DOHH2 (cell line): ENCODE measurements at regions not wholly inside any gene's neighbourhood (a gene's known extent, or its start where the extent isn't known, plus 50 kb on each side); places are given as distances from the start of the nearest gene placed in this dataset.

Experiments
- H3F3A ChIP-seq: fragments of 200-600 bp; sonication (generic), shearing (Covaris generic); 2 replicates; pipeline ENCODE4 v1.6.0; 2016; ENCODE audit warnings: antibody characterized with exemption, mild to moderate bottlenecking; ENCODE audit not compliant: control insufficient read depth, insufficient read depth
- H3K27ac ChIP-seq: fragments of 200-600 bp; sonication (generic); 2 replicates; pipeline ENCODE4 v1.5.1; 2014; ENCODE audit warnings: low read depth, mild to moderate bottlenecking, low read length, moderate library complexity
- H3K27me3 ChIP-seq: fragments of 200-600 bp; sonication (generic); 2 replicates; pipeline ENCODE4 v1.6.1; 2014; ENCODE audit warnings: mild to moderate bottlenecking, low read length, mixed read lengths; ENCODE audit not compliant: control insufficient read depth
- H3K36me3 ChIP-seq: fragments of 200-600 bp; sonication (generic); 2 replicates; pipeline ENCODE4 v1.6.1; 2014; ENCODE audit warnings: mild to moderate bottlenecking, low read length, moderate library complexity, mixed read lengths; ENCODE audit not compliant: control insufficient read depth
- H3K4me1 ChIP-seq: fragments of 200-600 bp; sonication (generic); 2 replicates; pipeline ENCODE4 v1.6.1; 2014; ENCODE audit warnings: mild to moderate bottlenecking, low read length, mixed read lengths; ENCODE audit not compliant: control insufficient read depth
- H3K4me2 ChIP-seq: fragments of 200-600 bp; sonication (generic); 2 replicates; pipeline ENCODE4 v1.6.0; 2014; ENCODE audit warnings: mild to moderate bottlenecking, low read length, moderate library complexity
- H3K4me3 ChIP-seq: fragments of 200-600 bp; sonication (generic); 2 replicates; pipeline ENCODE4 v1.5.1; 2014; ENCODE audit warnings: mild to moderate bottlenecking, low read length, mixed read lengths
- H3K79me2 ChIP-seq: fragments of 200-600 bp; sonication (generic); 2 replicates; pipeline ENCODE4 v1.6.1; 2014; ENCODE audit warnings: mild to moderate bottlenecking, low read length, mixed read lengths; ENCODE audit not compliant: control insufficient read depth
- H3K9me2 ChIP-seq: fragments of 200-600 bp; sonication (generic); replicated peaks from 2 replicates; pipeline ENCODE4 v1.6.1; 2014; ENCODE audit warnings: mild to moderate bottlenecking, low read length, mixed read lengths; ENCODE audit not compliant: control insufficient read depth
- H3K9me3 ChIP-seq: fragments of 200-600 bp; sonication (generic); 2 replicates; pipeline ENCODE4 v1.6.1; 2014; ENCODE audit warnings: antibody characterized with exemption, low read length, mixed read lengths; ENCODE audit not compliant: control insufficient read depth, insufficient read depth
- H4K20me1 ChIP-seq: fragments of 200-600 bp; sonication (generic); 2 replicates; pipeline ENCODE4 v1.6.0; 2014; ENCODE audit warnings: low read depth, mild to moderate bottlenecking, antibody characterized with exemption, low read length, moderate library complexity; ENCODE audit not compliant: control insufficient read depth, insufficient read depth
- EZH2phosphoT487 ChIP-seq: fragments of 200-600 bp; sonication (generic); IDR thresholded peaks from 2 replicates; pipeline ENCODE4 v1.6.1; 2017; ENCODE audit warnings: borderline replicate concordance, mild to moderate bottlenecking, antibody characterized with exemption, low read length, moderate library complexity, mixed read lengths
- TF ChIP-seq, protein P1 (sequence below): fragments of 200-600 bp; sonication (generic); IDR thresholded peaks from one replicate; pipeline ENCODE4 v1.5.1; 2014; ENCODE audit warnings: antibody characterized with exemption, mild to moderate bottlenecking, low read depth, low read length; ENCODE audit not compliant: poor library complexity, severe bottlenecking

DNA sequence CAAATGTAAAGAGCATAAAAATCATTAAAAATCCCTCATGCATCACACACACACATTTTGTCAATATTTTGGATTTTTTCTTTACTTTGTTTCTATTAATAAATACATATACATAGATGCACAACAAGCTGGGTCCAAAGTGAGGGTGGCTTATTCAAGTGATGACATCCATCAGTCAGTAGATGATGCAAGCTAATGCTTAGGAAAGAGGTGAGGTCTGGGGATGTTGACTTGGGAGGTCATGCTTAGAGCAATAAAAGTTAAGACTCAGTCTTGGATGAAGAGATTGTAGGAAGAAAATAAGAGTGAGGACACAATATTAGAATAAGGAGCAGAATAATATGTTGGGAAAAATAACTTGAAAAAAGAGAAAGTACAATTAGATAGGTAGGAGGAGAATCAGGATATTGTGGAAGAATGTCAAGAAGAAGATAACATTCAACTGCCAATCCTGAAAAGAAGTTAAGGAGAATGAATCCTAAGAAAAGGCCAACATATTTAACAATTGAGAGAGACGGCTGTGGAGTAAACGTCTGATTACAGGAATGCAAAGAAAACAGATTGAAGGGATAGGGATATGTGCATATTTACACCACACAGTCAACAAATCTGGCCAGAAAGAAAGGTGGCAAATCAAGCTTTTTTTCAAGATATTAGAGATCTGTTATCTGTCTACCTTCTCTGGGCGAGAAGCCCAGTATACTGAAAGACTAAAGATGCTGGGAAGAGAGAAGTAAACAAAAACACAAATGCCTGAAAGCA lies 111.0 kb upstream of the TJP1 start:
- Histone ChIP-seq H3K9me2 (no peaks in the 10 kb centered on the region), H3K4me2 (no peak overlapping the region), H3K4me1 (no peaks in the 10 kb centered on the region), H3K4me3 (no peak overlapping the region), H3K36me3 (no peaks in the 10 kb centered on the region), H3K27ac (no peak overlapping the region), H3K9me3 (no peaks in the 10 kb centered on the region), H4K20me1 (no peaks in the 10 kb centered on the region), H3K79me2 (no peaks in the 10 kb centered on the region), H3K27me3 (peaks cover 3% of the 10 kb centered on the region; the same call in 1 of the 2 replicates), H3F3A (no peaks in the 10 kb centered on the region)
- TF ChIP-seq, protein P1, sequence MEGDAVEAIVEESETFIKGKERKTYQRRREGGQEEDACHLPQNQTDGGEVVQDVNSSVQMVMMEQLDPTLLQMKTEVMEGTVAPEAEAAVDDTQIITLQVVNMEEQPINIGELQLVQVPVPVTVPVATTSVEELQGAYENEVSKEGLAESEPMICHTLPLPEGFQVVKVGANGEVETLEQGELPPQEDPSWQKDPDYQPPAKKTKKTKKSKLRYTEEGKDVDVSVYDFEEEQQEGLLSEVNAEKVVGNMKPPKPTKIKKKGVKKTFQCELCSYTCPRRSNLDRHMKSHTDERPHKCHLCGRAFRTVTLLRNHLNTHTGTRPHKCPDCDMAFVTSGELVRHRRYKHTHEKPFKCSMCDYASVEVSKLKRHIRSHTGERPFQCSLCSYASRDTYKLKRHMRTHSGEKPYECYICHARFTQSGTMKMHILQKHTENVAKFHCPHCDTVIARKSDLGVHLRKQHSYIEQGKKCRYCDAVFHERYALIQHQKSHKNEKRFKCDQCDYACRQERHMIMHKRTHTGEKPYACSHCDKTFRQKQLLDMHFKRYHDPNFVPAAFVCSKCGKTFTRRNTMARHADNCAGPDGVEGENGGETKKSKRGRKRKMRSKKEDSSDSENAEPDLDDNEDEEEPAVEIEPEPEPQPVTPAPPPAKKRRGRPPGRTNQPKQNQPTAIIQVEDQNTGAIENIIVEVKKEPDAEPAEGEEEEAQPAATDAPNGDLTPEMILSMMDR, result no peak
- TF ChIP-seq EZH2phosphoT487, result no peak

DNA sequence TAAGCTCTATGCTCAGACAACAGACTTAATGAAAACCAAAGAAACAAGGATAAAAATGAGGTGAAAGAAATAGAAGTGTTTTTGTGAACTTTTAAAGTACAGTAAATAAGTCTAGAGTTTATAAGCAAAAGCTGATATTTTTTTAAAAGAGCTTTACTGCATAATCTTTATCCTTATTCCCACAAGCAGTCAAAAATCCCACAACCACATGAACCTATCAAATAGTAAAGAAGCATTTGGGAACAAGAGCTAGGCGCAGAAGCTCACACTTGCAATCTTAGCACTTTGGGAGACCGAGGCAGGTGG lies 103.8 kb upstream of the TJP1 start:
- Histone ChIP-seq H3K27ac (no peak overlapping the region), H3F3A (no peaks in the 10 kb centered on the region), H3K9me3 (no peaks in the 10 kb centered on the region), H3K36me3 (no peaks in the 10 kb centered on the region), H3K27me3 (peaks cover 13% of the 10 kb centered on the region; the same call in 1 of the 2 replicates), H3K4me3 (no peak overlapping the region), H3K9me2 (no peaks in the 10 kb centered on the region), H3K4me2 (no peak overlapping the region), H4K20me1 (no peaks in the 10 kb centered on the region), H3K4me1 (no peaks in the 10 kb centered on the region), H3K79me2 (no peaks in the 10 kb centered on the region)
- no peak for TF ChIP-seq EZH2phosphoT487
- TF ChIP-seq, protein P1, result no peak

DNA sequence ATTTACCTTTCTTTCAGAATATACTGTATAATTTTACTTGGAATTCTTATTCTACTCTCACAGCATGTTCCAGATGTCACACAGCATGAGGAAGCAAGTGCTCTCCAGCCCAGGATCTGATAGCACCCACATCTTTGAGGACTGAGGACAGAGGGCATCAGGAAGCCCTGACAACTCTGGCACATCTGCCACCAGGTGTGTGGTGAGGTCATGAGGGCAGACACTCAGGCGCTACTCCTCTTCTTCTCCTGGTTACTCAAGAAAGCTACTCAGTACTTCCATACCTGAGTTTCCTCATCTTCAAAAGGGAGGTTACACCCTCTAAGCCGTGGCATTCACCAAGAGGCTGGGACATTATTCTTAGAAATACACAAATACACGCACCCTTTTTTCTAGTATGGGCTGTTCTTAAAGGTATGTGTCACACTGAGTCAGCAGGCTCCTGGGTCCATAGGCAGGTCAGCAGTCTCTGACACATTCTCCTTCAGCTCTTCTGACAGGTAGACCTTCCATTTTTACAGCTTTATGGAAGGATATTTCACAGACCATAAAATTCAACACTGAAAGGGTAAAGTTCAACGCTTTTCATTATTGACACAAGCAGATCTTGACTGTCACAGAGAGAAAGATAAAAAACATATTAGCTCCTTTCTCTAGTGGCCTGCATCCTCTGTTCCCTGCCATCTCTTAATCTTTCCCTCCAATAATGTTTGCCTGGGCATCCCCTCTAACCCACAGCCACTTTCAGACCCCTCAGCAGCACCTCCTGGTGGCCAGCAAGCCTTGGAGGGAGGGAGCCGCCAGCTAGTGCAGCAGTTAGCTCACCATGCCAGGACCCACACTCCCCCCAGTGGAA lies 103.2 kb upstream of the TJP1 start:
- no peak for TF ChIP-seq EZH2phosphoT487
- TF ChIP-seq, protein P1, result peak; percentile 94
- H4K20me1 ChIP-seq, result no peaks in the 10 kb centered on the region
- no peak overlapping the region for H3K27ac ChIP-seq
- H3K4me1 ChIP-seq, result no peaks in the 10 kb centered on the region
- no peaks in the 10 kb centered on the region for H3K9me2 ChIP-seq
- H3K9me3 ChIP-seq, result no peaks in the 10 kb centered on the region
- H3K27me3 ChIP-seq, result peaks cover 13% of the 10 kb centered on the region; the same call in 1 of the 2 replicates
- H3K36me3 ChIP-seq, result no peaks in the 10 kb centered on the region
- H3K4me3 ChIP-seq, result no peak overlapping the region
- H3F3A ChIP-seq, result no peaks in the 10 kb centered on the region
- H3K4me2 ChIP-seq, result no peak overlapping the region
- H3K79me2 ChIP-seq, result no peaks in the 10 kb centered on the region
